ENCODE measurements at regions not wholly inside any gene's neighbourhood (a gene's known extent, or its start where the extent isn't known, plus 50 kb on each side); places are given as distances from the start of the nearest gene placed in this dataset.
"Not testable (repeated sequence)": the region's sequence is repeated elsewhere in the genome, so short reads cannot be mapped to it uniquely, and the experiment has no call there.

DNA sequence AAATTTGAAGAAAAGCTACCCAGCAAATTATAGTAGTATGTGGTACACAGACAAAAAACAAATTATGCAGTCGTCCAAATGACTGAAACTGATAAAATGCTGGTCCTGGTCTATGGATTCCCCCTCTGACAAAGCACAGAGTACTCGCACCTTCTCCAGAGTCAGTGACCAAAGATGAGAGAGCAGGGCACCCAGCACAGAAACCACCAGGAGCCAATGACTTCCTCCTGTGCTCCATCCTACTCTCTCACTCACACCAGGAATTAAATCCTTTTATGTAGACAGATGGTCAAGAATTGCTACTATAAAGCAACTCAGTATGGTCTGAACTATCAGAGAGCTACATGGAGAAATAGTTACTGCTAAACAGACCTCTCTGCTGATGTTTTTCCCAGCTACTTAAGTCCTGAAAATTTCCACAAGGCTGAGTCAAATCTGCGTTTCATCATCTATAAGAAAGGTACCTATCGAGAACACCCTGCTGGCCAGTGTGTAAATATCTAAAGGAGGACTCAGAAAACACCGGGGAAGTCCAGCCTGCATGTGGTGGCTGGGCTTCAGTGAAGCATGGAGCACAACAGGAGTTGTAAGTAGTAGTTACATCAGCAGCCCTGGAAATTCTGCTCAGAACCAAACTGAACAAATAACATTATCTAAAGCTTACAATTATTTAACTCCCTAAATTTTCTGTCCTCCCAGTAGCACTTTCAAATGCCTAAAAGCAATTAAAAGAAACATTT lies 84.5 kb upstream of the FBXO28 start:
- DNase-seq, result not testable (repeated sequence)

DNA sequence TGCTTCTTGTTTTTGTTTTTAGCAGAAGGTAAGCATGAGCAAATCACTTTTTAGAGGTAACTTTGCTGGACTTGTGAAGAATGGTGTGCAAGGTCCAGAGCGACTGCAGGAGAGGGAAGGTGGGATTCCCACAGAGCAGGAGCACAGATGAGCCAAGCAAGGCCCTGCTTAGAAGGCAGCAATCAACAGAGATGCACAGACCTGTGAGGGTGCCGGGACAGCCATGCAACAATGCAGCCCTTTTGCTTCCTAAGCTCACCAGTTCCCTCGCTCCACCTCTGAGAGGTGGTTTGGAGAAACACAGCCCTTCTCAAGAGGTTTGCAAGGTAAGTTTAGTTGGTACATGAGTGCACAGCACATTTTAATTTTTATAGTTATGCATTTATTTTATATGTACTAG lies 85.1 kb upstream of the FBXO28 start:
- DNase-seq, result not testable (repeated sequence)

DNA sequence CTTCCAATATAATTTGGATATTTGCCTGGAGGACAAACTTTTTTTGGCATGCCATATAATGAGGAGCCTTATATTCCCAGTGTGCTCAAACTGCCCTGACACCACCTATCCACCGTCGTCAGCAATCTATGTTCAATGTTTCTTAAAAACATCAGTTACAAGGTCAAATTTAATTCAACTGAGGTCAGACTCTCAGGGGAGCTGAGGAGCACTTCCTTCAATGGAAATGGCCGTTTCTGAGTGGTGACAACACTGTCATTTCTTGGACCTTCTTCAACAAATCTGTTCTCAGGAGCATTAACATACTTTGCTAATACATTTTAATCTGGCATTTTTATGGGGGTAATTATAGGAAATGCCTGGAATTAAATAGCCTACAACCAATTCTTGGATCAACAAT lies 90.8 kb upstream of the FBXO28 start:
- not testable (repeated sequence) for DNase-seq

DNA sequence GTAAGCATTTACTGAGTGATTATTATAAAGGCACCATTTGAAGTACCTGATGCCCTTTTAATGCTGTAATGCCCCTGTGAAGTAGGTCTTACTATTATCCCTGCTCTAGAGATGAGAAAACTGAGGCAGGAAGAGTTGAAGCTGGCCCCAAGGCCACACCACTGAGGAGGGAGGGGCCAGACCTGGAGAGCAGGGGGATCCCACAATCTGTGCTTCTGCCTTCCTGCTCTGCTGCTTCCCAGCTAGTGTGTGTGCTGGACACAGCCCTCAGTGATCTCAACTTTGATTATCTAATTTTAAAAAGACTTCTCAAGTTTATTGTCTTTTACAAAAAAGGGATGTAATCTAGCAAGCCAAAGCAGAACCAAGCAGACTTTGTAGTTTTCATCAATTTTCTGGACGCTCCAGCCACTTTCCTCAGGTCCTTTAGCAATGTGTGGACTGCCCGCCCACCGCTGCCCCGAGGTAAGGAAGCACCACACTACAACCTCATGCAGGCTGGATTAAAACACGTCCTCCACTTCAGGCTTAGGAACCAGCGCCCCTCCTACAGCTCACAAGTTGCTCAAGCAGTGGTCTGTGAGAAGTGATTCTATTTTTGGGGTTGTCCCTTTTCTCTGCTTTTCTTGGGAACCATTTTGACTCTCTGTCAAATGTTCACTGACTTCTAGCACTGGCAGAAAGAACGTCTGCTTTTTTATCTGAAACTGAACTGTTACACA lies 91.5 kb upstream of the FBXO28 start:
- DNase-seq, result not testable (repeated sequence)

DNA sequence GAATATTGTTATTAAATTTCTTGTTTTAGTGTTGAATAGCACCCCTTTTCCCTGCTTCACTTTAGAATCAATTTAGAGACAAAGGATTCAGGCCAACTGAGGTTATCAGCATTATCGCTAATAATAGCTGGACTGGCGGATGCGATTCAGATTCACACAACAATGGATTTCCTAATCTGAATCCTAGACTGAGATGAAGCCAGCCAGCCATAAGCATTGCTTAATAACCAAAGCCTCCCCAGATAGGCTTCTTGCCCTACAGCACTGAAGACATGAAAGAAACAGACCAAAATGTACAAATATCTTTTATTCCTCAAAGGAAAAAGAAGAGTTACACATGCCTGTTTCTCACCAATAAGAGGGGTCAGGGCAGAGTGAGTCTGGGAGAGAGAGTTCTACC lies 94.0 kb upstream of the FBXO28 start:
- DNase-seq, result not testable (repeated sequence)

DNA sequence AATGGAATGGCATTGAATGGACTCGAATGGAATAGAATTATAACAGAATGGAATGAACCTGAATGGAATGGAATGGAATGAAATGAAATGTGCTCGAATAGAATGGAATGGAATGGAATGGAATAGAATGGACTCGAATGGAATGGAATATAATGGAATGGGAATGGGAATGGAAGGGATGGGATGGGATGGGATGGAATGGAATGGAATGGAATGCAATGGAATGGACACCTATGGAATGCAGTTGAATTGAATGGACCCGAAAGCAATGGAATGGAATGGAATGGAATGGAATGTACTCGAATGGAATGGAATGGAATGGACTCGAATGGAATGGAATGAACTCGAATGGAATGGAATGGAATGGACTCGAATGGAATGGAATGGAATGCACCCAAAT lies 98.1 kb upstream of the FBXO28 start:
- DNase-seq, result not testable (repeated sequence)

DNA sequence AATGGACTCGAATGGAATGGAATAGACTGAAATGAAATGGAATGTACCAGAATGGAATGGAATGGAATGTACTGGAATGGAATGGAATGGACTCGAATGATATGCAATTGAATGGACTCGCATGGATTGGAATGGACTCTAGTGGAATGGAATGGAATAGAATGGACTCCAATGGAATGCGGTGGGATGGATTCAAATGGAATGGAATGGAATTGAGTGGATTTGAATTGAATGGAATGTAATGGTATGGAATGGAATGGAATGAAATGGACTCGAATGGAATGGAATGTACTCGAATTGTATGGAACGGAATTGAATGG lies 99.6 kb upstream of the FBXO28 start:
- no peak for DNase-seq

DNA sequence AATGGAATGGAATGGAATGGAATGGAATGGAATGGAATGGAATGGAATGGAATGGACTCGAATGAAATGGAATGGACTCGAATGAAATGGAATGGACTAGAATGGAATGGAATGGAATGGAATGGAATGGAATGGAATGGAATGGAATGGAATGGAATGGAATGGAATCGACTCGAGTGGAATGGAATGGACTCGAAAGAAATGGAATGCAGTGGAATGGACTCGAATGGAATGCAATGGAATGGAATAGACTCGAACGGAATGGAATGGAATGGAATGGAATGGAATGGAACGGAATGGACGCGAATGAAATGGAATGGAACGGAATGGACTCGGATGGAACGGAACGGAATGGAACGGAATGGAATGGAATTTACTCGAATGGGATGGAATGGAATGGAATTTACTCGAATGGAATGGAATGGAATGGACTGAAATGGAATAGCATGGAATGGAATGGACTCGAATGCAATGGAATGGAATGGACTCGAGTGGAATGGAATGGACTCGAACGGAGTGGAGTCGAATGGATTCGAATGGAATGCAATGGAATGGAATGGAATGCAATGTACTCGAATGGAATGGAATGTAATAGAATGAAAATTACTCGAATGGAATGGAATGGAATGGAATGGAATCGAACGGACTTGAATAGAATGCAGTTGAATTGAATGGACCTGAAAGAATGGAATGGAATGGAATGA lies 100.1 kb upstream of the FBXO28 start:
- DNase-seq, result not testable (repeated sequence)

DNA sequence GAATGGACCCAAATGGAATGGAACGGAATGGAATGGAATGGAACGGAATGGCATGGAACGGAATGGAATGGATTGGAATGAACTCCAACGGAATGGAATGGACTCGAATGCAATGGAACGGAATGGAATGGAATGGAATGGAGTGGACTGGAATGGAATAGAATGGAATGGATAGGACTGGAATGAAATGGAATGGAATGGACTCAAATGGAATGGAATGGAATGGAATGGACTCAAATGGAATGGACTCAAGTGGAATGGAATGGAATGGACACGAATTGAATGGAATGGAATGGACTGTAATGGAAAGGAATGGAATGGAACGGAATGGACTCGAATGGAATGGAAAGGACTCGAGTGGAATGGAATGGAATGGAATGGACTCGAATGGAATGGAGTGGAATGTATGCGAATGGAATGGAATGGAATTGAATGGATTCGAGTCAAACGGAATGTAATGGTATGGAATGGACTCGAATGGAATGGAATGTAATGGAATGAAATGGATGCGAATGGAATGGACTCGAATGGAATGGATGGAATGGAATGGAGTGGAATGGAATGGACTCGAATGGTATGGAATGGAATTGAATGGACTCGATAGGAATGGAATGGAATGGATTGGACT lies 101.0 kb upstream of the FBXO28 start:
- DNase-seq, result not testable (repeated sequence)

DNA sequence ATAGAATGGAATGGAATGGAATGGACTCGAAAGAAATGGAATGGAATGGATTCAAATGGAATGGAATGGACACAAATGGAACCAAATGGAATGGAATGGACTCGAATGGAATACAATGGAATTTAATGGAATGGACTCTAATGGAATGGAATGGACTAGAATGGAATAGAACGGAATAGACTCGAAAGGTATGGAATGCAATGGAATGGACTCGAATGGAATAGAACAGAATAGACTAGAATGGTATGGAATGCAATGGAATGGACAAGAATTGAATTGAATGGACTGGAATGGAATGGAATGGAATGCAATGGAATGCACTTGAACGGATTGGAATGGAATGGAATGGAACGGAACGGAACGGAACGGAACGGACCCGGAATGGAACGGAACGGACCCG lies 101.7 kb upstream of the FBXO28 start:
- DNase-seq, result not testable (repeated sequence)

DNA sequence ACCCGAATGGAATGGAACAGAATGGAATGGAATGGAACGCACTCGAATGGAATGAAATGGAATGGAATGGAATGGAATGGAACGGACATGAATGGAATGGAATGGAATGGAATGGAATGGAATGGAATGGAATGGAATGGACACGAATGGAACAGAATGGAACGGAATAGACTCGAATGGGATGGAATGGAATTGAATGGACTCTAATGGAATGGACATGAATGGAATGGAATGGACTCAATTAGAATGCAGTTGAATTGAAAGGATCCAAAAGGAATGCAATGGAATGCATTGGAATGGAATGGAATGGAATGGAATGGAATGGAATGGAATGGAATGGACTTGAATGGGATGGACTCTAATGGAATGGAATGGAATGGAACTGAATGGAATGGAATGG lies 102.2 kb upstream of the FBXO28 start:
- DNase-seq, result not testable (repeated sequence)

DNA sequence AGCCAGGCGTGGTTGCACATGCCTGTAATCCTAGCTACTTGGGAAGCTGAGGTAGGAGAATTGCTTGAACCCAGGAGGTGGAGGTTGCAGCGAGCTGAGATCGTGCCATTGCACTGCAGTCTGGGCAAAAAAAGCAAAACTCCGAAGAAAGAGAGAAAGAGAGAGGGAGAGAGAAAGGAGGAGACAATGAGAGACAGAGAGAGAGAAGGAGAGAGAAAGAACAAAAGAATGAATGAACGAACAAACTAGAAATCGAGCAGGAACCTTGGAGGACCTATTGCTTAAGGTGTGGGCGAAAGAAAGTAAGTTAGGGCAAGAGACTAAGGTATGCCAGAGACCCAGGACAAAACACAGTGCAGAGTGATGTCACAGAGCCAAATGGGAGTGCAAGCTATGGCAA lies 102.8 kb upstream of the FBXO28 start:
- not testable (repeated sequence) for DNase-seq

DNA sequence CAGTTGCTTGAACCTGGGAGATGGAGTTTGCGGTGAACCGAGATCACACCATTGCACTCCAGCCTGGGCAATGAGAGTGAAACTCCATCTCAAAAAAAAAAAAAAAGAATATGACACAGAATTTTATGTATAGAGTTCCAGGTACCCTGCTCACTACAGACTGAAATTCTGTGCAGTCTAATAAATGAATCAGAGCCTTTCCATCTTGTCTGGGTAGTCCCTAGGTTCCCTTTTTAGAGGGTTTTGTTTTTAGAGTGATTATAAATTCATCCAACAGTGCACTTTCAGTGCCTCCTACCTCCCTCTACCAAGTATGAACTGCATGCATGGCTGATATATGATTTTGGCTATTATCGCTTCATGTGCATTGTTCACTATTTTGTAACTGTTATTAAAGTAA lies 107.9 kb upstream of the FBXO28 start:
- DNase-seq, result not testable (repeated sequence)

DNA sequence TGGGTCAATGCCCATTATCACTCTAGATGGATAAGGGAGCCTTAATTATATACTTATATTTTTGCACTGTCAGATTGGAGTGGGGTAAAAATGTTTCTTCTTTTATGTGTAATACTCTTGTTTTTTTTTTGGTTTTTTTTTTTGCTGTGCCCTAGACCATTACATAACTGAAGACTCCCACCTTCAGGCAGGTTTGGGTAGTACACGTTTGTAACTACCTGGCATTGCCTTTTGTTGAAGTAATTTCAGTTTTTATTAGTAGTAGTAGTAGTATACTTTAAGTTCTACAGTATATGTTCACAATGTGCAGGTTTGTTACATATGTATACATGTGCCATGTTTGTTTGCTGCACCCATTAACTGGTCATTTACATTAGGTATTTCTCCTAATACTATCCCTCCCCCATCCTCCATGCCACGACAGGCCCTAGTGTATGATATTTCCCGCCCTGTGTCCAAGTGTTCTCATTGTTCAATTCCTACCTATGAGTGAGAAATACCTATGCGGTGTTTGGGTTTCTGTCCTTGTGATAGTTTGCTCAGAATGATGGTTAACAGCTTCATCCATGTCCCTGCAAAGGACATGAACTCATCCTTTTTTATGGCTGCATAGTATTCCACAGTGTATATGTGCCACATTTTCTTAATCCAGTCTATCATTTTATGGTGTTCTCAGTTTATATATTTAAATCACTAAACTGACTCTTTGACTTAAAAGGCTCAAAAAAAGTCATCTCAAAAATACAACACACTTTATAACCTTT lies 109.2 kb upstream of the FBXO28 start:
- not testable (repeated sequence) for DNase-seq

DNA sequence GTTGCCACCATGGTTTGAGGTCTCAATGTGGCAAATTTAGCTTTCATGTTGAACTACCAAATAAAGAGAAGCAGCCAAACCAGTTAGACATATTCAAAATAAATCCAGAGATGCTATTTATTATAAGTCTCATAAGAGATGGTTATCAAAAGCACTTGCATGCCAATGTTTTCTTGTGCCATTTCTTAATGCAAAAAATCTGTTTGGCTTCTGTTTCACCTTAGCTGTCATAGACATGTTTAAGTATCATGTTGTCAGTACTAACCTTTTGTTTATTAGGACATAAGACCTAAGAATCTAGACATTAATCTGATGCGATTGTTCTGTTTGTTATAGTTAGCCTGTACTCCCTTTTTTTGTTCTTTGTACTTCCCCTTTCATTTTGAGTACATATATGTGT lies 110.0 kb upstream of the FBXO28 start:
- not testable (repeated sequence) for DNase-seq

DNA sequence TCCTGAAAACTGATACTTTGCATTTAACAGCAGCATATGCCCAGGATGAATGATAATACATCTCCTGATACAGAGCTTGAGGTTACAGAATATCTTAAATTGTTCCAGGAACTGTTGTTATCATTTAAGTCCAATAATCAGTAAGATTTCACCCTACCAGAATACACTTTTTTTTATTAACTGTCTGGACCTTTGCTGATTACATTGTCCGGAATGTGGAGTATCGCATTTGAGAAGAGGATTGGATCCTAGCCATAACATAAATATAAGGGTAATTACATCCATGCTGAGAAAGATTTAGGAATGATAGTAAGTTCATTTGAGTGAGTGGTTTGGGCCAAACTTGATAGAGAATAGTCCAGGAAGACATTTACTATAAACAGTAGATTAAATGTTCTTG lies 112.2 kb upstream of the FBXO28 start:
- DNase-seq, result not testable (repeated sequence)

DNA sequence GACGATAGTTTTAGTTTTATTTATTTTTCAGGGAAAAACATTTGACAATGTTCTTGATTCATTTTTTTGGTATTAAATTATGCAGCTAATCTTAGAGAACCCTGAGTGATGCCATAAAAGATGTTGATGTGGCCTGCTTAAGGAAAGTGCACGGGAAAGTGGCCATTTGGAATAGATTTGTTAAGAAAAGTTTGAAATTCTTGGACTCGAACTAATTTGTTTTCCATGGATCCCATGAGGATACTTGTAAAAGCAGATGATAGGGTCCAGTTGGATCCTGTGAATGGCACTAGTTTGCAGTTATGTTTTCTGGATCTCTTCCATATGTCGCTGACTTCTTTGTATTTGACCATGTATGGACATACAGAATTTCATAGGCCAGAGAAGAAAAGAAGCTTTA lies 114.2 kb upstream of the FBXO28 start:
- DNase-seq, result not testable (repeated sequence)

DNA sequence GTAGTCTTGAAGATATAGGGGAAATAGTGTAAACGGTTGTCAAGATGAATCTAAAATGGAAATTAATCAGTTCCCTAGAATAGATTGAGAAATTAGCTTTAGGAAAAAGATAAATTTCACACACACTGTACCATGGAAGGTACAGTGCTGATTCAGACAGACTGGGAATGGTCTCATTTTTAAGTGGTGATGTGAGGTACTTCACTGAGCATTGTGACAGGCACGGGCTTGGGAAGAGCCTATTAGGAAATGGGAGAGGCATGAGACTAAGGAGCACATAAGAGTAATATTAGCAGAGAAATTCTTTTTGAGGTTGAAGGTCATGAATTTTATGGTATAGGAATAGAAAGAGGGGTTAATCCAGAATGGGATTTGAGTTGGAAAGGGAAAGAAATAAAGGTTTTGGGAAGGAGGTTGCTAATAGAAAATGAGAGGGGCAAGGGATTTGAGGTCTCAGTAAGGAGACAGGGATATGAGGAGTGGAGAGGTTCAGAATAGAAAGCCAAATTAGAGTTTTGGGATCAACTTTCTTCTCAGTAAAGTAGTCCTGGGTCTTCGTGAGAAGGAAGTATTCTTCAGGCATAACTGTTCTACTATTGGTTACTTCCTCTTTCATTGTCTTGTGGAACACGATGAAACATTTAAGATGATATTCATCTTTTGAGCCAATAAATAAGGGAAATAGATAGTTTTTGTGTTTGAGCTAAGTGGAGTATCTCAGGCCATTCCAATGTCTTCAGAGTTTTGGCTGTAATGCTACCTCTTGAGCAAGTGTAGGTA lies 115.0 kb upstream of the FBXO28 start:
- not testable (repeated sequence) for DNase-seq

DNA sequence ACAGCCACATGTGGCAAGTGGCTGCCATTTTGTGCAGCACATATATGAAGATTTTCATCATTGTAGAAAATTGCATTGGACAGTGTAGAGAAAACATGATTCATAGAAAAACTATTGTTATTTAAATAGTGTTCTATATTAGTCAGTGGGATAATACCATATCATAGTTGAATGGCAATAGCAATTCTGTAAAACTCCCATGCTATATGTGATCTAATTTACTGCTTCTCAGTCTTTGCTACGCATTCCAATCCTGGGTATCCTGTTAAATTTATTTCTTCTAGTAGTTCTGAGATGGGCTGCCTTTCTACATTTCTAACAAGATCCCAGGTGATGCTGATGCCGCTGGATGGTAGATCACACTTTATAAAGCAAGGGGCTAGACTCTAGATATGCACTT lies 117.5 kb upstream of the FBXO28 start:
- DNase-seq, result not testable (repeated sequence)

Data from anterior cingulate cortex (tissue), 58 donors.